ENCODE measurements at regions not wholly inside any gene's neighbourhood (a gene's known extent, or its start where the extent isn't known, plus 50 kb on each side); places are given as distances from the start of the nearest gene placed in this dataset.

DNA sequence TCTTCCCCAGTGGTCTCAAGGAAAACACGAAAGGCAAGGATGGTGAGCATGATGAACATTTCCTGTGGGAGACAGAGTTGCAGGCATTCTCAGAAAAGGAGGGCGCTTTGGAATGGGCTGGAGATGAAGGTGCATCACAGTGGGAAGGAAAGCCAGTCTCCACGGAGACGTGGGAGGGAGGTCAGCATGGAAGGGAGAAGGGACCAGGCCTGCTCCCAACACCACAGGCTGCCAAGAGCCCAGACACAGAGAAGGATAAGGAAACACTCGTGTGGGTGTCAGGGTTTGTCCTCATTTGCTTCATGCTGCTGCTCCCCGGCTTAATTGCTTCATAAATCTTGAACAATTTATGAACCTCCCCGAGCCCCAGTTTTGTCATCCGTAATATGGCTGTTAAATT is 231.5 kb upstream of the ZNF32 start:
- TF ChIP-seq CTCF (IDR thresholded peaks at IDR 0.05; ENCODE audit: low read depth, low read length, missing input control): no peak
- TF ChIP-seq, protein P1, sequence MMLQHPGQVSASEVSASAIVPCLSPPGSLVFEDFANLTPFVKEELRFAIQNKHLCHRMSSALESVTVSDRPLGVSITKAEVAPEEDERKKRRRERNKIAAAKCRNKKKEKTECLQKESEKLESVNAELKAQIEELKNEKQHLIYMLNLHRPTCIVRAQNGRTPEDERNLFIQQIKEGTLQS (IDR thresholded peaks at IDR 0.05): no peak
- TF ChIP-seq GABPA (IDR thresholded peaks at IDR 0.05 in 1 of 2, conservative IDR thresholded peaks at IDR 0.05 in 1 of 2): no peak
- TF ChIP-seq ZBTB33 (IDR thresholded peaks at IDR 0.05): no peak
- TF ChIP-seq TAF1 (conservative IDR thresholded peaks at IDR 0.05): no peak
- TF ChIP-seq FOXA1 (IDR thresholded peaks at IDR 0.05): no peak

All from liver (tissue), 3 donors.